HCT116 (cell line): ENCODE measurements at regions not wholly inside any gene's neighbourhood (a gene's known extent, or its start where the extent isn't known, plus 50 kb on each side); places are given as distances from the start of the nearest gene placed in this dataset.

Experiments used
- ATAC-seq: fragments of 200-7000 bp; cut with Tn5 transposase; 2 replicates; pipeline ENCODE4 v1.9.1; 2020; ENCODE audit warnings: mild to moderate bottlenecking, moderate library complexity
- BruUV-seq: library from RNA; stranded (reverse); fragments of 400-500 nt; replicated peaks from 2 replicates; lab custom pipeline; 2021; lab: Mats Ljungman, UMichigan
- CTCF ChIA-PET: fragments of 300-600 bp; sonication (Branson Sonifier 250); formaldehyde crosslinking; loops from one replicate; lab custom pipeline; 2021; ENCODE audit warnings: antibody characterized with exemption; lab: Charles Lee
- POLR2A ChIA-PET: fragments of 300-600, 350-600 bp; sonication (Branson Sonifier 250); formaldehyde crosslinking; loops from one replicate; lab custom pipeline; 2021; ENCODE audit warnings: antibody characterized with exemption; lab: Charles Lee
- RAD21 ChIA-PET, 2 experiments: fragments of 300-600 bp; sonication (Branson Sonifier 250); formaldehyde crosslinking; loops; one replicate each; lab custom pipeline; 2023; ENCODE audit warnings: low total read pairs in 2 of 2; ENCODE audit not compliant: uncharacterized antibody in 2 of 2, unreplicated experiment in 2 of 2, low non-redundant PET in 1 of 2; lab: Charles Lee
- DNase-seq: peaks from one replicate; pipeline ENCODE4 v3.0.0-alpha.2; 2010; ENCODE audit warnings: low read depth, low spot score
- H2AFZ ChIP-seq: fragments of 200-600 bp; shearing (Covaris generic), sonication (generic); 2 replicates; pipeline ENCODE4 v1.6.1; 2017; ENCODE audit warnings: low read depth, mixed run types, mixed read lengths, antibody characterized with exemption, low read length; ENCODE audit not compliant: poor library complexity, severe bottlenecking
- H3K27ac ChIP-seq: 2 replicates; pipeline ENCODE4 v1.5.1; 2012; ENCODE audit warnings: low read depth, low read length
- H3K27me3 ChIP-seq: fragments of 200-600 bp; sonication (generic); 2 replicates; pipeline ENCODE4 v1.6.1; 2016; ENCODE audit warnings: mixed run types, low read length, mixed read lengths; ENCODE audit not compliant: insufficient read depth
- H3K36me3 ChIP-seq, 2 experiments: fragments of 200-500 bp in 1 of 2; fragments of 200-600 bp in 1 of 2; sonication (Bioruptor generic) in 1 of 2; sonication (generic) in 1 of 2; 2 replicates each; pipeline versions ENCODE4 v1.5.1 to v1.6.1; 2014 to 2016; ENCODE audit warnings: low read length in 2 of 2, inconsistent platforms in 1 of 2, mixed read lengths in 1 of 2, mixed run types in 1 of 2; ENCODE audit not compliant: insufficient read depth in 2 of 2, control insufficient read depth in 1 of 2
- H3K4me1 ChIP-seq, 2 experiments: fragments of 200-600 bp in 1 of 2; sonication (generic) in 1 of 2; 2 replicates each; pipeline versions ENCODE4 v1.5.1 to v1.6.1; 2012 to 2017; ENCODE audit warnings: low read length in 2 of 2, inconsistent platforms in 1 of 2, mild to moderate bottlenecking in 1 of 2, mixed read lengths in 1 of 2, mixed run types in 1 of 2, moderate library complexity in 1 of 2; ENCODE audit not compliant: insufficient read depth in 2 of 2, control insufficient read depth in 1 of 2
- H3K4me2 ChIP-seq: fragments of 200-600 bp; sonication (generic); 2 replicates; pipeline ENCODE4 v1.6.1; 2017; ENCODE audit warnings: mixed run types, low read length, mixed read lengths
- H3K4me3 ChIP-seq, 2 experiments: fragments of 200-600 bp in 1 of 2; sonication (generic) in 1 of 2; replicated peaks in 1 of 2; 2 replicates each; pipeline ENCODE4 v1.5.1; 2011 to 2016; ENCODE audit warnings: low read length in 2 of 2, control low read depth in 1 of 2, low read depth in 1 of 2, mild to moderate bottlenecking in 1 of 2, mixed read lengths in 1 of 2, mixed run types in 1 of 2
- H3K79me2 ChIP-seq: fragments of 200-600 bp; sonication (generic); 2 replicates; pipeline ENCODE4 v1.6.1; 2017; ENCODE audit warnings: mild to moderate bottlenecking, mixed run types, low read length, moderate library complexity, mixed read lengths; ENCODE audit not compliant: insufficient read depth
- H3K9ac ChIP-seq: fragments of 200-600 bp; sonication (generic); 2 replicates; pipeline ENCODE4 v1.6.1; 2016; ENCODE audit warnings: low read length, mixed read lengths
- H3K9me2 ChIP-seq: fragments of 200-600 bp; sonication (generic), shearing (Covaris generic); 2 replicates; pipeline ENCODE4 v1.6.1; 2017; ENCODE audit warnings: mixed run types, mild to moderate bottlenecking, moderate library complexity; ENCODE audit not compliant: insufficient read depth
- H3K9me3 ChIP-seq, 2 experiments: fragments of 200-500 bp in 1 of 2; fragments of 200-600 bp in 1 of 2; sonication (Bioruptor generic) in 1 of 2; sonication (generic) in 1 of 2; 2 replicates each; pipeline ENCODE4 v1.6.1; 2014 to 2017; ENCODE audit warnings: low read length in 2 of 2, mixed read lengths in 2 of 2, inconsistent platforms in 1 of 2, low read depth in 1 of 2, mild to moderate bottlenecking in 1 of 2, mixed run types in 1 of 2, moderate library complexity in 1 of 2; ENCODE audit not compliant: control insufficient read depth in 1 of 2, insufficient read depth in 1 of 2
- H4K20me1 ChIP-seq: fragments of 200-600 bp; sonication (generic), shearing (Covaris generic); 2 replicates; pipeline ENCODE4 v1.6.1; 2017; ENCODE audit warnings: mixed run types, mild to moderate bottlenecking, moderate library complexity; ENCODE audit not compliant: insufficient read depth
- CBX3 ChIP-seq: IDR thresholded peaks from 2 replicates; pipeline ENCODE4 v1.6.1; 2012; ENCODE audit warnings: low read depth
- EGR1 ChIP-seq: IDR thresholded peaks from 2 replicates; pipeline ENCODE4 v1.6.1; 2012; ENCODE audit warnings: low read depth
- EZH2 ChIP-seq: fragments of 200-600 bp; sonication (generic); IDR thresholded peaks from 2 replicates; pipeline ENCODE4 v1.6.1; 2017; ENCODE audit warnings: antibody characterized with exemption, mixed run types
- EZH2phosphoT487 ChIP-seq: fragments of 200-600 bp; IDR thresholded peaks from 2 replicates; pipeline ENCODE4 v1.6.1; 2018; ENCODE audit warnings: antibody characterized with exemption, borderline replicate concordance
- JUND ChIP-seq: IDR thresholded peaks from 2 replicates; pipeline ENCODE4 v1.6.1; 2012
- POLR2A ChIP-seq: IDR thresholded peaks from 2 replicates; pipeline ENCODE4 v1.7.0; 2011; ENCODE audit warnings: borderline replicate concordance; ENCODE audit not compliant: insufficient read depth, insufficient read length; ENCODE audit errors: extremely low read depth
- SP1 ChIP-seq: IDR thresholded peaks from 2 replicates; pipeline ENCODE4 v1.6.1; 2012; ENCODE audit warnings: low read depth
- SRF ChIP-seq: IDR thresholded peaks from 2 replicates; pipeline ENCODE4 v1.6.1; 2012; ENCODE audit warnings: low read depth
- TCF7L2 ChIP-seq: IDR thresholded peaks from 2 replicates; pipeline ENCODE4 v1.7.0; 2011; ENCODE audit warnings: borderline replicate concordance, inconsistent platforms; ENCODE audit not compliant: insufficient read depth, insufficient read length; ENCODE audit errors: extremely low read depth
- ZNF274 ChIP-seq: fragments of 200-500 bp; sonication (Bioruptor generic); IDR thresholded peaks from 2 replicates; pipeline ENCODE4 v1.6.1; 2014; ENCODE audit warnings: mild to moderate bottlenecking, low read depth, low read length, inconsistent platforms
- intact Hi-C: fragments of 100-400 bp; cut with micrococcal nuclease; formaldehyde crosslinking; loops from 2 replicates; pipeline ENCODE4 v1.10.0; 2022
- TF ChIP-seq, protein P1 (sequence below), 3 experiments: fragments of 200-600 bp in 1 of 3; sonication (generic) in 1 of 3; IDR thresholded peaks in 2 of 3; conservative IDR thresholded peaks in 1 of 3; 2 replicates each; pipeline ENCODE4 v1.5.1; 2012 to 2017; ENCODE audit warnings: low read depth in 2 of 3, low read length in 2 of 3, antibody characterized with exemption in 1 of 3, borderline replicate concordance in 1 of 3, control low read depth in 1 of 3, mild to moderate bottlenecking in 1 of 3, mixed read lengths in 1 of 3, mixed run types in 1 of 3, moderate library complexity in 1 of 3; ENCODE audit not compliant: insufficient read depth in 1 of 3
- TF ChIP-seq, protein P2 (sequence below): IDR thresholded peaks from 2 replicates; pipeline ENCODE4 v1.6.1; 2011; ENCODE audit warnings: mild to moderate bottlenecking, low read length, moderate library complexity; ENCODE audit not compliant: insufficient replicate concordance; ENCODE audit errors: extremely low read depth

DNA sequence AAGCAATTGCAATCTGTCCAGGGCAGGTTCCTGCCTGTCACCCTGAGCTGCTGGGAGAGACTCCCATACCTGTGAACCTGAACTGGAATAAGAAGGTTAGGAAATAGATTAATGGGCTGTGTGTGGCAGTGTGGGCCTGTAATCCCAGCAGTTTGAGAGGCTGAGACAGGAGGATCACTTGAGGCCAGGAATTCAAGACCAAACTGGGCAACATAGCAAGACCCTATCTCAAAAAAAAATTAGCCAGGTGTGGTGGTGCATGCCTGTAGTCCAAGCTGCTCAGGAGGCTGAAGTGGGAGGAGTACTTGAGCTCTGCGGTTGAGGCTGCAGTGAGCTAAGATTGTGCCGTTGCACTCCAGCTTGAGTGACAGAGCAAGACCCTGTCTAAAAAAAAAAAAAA lies 127.7 kb upstream of the DSEL start (continued):
- TF ChIP-seq, protein P1, sequence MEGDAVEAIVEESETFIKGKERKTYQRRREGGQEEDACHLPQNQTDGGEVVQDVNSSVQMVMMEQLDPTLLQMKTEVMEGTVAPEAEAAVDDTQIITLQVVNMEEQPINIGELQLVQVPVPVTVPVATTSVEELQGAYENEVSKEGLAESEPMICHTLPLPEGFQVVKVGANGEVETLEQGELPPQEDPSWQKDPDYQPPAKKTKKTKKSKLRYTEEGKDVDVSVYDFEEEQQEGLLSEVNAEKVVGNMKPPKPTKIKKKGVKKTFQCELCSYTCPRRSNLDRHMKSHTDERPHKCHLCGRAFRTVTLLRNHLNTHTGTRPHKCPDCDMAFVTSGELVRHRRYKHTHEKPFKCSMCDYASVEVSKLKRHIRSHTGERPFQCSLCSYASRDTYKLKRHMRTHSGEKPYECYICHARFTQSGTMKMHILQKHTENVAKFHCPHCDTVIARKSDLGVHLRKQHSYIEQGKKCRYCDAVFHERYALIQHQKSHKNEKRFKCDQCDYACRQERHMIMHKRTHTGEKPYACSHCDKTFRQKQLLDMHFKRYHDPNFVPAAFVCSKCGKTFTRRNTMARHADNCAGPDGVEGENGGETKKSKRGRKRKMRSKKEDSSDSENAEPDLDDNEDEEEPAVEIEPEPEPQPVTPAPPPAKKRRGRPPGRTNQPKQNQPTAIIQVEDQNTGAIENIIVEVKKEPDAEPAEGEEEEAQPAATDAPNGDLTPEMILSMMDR (IDR thresholded peaks at IDR 0.05 in 2 of 3, conservative IDR thresholded peaks at IDR 0.05 in 1 of 3; ENCODE audit: borderline replicate concordance in 1 of 3, insufficient read depth in 1 of 3, low read depth in 2 of 3, low read length in 2 of 3) = no peak
- TF ChIP-seq EGR1 (no peak), TCF7L2 (no peak), EZH2phosphoT487 (no peak)
- TF ChIP-seq, all 23 proteins: peak for 0

DNA sequence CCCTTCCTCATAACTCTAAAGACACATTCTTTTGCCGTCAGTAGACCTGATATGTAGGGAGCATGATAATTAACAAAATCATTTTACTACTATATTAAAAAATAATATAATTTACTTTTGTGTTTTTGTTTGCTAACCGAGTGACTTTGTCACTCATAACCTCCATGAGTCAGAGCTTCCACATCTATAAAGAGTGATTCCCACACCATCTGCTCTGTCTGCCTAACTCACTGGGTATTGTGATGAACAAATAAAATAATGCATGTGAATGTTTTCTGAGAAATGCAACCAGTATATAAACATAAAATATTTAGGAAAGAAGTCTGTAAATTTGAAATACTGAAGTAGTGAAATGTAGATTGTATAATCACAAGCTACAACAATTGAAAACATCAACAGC lies 123.4 kb upstream of the DSEL start:
- Histone ChIP-seq H3K36me3 (no peaks in the 10 kb centered on the region), H3K79me2 (no peaks in the 10 kb centered on the region), H3K4me1 (no peaks in the 10 kb centered on the region), H3K4me3 (no peak overlapping the region), H4K20me1 (no peaks in the 10 kb centered on the region), H2AFZ (no peak overlapping the region), H3K27ac (no peak overlapping the region), H3K27me3 (no peaks in the 10 kb centered on the region), H3K9me2 (no peaks in the 10 kb centered on the region), H3K9ac (no peak overlapping the region), H3K9me3 (peaks cover 0 to 21% of the 10 kb centered on the region in 2 experiments; a peak in 2 of 4 replicates), H3K4me2 (no peak overlapping the region)
- ATAC-seq (no peak), DNase-seq (no peak)
- no TSS peak for BruUV-seq
- RAD21 ChIA-PET = no interaction called here
- intact Hi-C loops = no loop called here
- CTCF ChIA-PET = no interaction called here
- POLR2A ChIA-PET = no interaction called here
- TF ChIP-seq JUND = no peak
- TF ChIP-seq ZNF274 = no peak
- no peak for TF ChIP-seq POLR2A
- no peak for TF ChIP-seq CBX3
- no peak for TF ChIP-seq SRF
- TF ChIP-seq EZH2 = no peak
- TF ChIP-seq, protein P2, sequence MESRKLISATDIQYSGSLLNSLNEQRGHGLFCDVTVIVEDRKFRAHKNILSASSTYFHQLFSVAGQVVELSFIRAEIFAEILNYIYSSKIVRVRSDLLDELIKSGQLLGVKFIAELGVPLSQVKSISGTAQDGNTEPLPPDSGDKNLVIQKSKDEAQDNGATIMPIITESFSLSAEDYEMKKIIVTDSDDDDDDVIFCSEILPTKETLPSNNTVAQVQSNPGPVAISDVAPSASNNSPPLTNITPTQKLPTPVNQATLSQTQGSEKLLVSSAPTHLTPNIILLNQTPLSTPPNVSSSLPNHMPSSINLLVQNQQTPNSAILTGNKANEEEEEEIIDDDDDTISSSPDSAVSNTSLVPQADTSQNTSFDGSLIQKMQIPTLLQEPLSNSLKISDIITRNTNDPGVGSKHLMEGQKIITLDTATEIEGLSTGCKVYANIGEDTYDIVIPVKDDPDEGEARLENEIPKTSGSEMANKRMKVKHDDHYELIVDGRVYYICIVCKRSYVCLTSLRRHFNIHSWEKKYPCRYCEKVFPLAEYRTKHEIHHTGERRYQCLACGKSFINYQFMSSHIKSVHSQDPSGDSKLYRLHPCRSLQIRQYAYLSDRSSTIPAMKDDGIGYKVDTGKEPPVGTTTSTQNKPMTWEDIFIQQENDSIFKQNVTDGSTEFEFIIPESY = no peak
- no peak for TF ChIP-seq SP1
- no peak for TF ChIP-seq TCF7L2
